Panc1 (cell line): ENCODE measurements at regions not wholly inside any gene's neighbourhood (a gene's known extent, or its start where the extent isn't known, plus 50 kb on each side); places are given as distances from the start of the nearest gene placed in this dataset.

Source experiments
- ATAC-seq: fragments of 200-7000 bp; cut with Tn5 transposase; 2 replicates; pipeline ENCODE4 v1.9.1; 2020; ENCODE audit warnings: mild to moderate bottlenecking, moderate library complexity
- BruUV-seq: library from RNA; stranded (reverse); fragments of 400-500 nt; replicated peaks from 2 replicates; lab custom pipeline; 2021; lab: Mats Ljungman, UMichigan
- CTCF ChIA-PET: fragments of 300-600 bp; sonication (Branson Sonifier 250); formaldehyde crosslinking; loops from one replicate; lab custom pipeline; 2022; ENCODE audit warnings: antibody characterized with exemption; lab: Charles Lee
- POLR2A ChIA-PET: fragments of 300-600 bp; sonication (Branson Sonifier 250); formaldehyde crosslinking; loops from one replicate; lab custom pipeline; 2022; ENCODE audit warnings: antibody characterized with exemption; lab: Charles Lee
- DNase-seq: peaks from one replicate; pipeline ENCODE4 v3.0.0-alpha.2; 2010; ENCODE audit warnings: low read depth, low spot score
- H3K27ac ChIP-seq: 2 replicates; pipeline ENCODE4 v1.5.1; 2011; ENCODE audit warnings: mild to moderate bottlenecking, low read length, inconsistent platforms
- H3K27me3 ChIP-seq: fragments of 200-500 bp; sonication (Bioruptor generic); 2 replicates; pipeline ENCODE4 v1.6.0; 2014; ENCODE audit warnings: low read length, inconsistent platforms; ENCODE audit not compliant: control insufficient read depth, insufficient read depth
- H3K36me3 ChIP-seq: fragments of 200-500 bp; sonication (Bioruptor generic); 2 replicates; pipeline ENCODE4 v1.5.1; 2014; ENCODE audit warnings: inconsistent platforms, mild to moderate bottlenecking, low read length, moderate library complexity; ENCODE audit not compliant: control insufficient read depth, insufficient read depth
- H3K4me1 ChIP-seq: 2 replicates; pipeline ENCODE4 v1.5.1; 2011; ENCODE audit warnings: inconsistent platforms, mild to moderate bottlenecking, low read length, moderate library complexity; ENCODE audit not compliant: control insufficient read depth, insufficient read depth
- H3K4me3 ChIP-seq, 2 experiments: 2 replicates each; pipeline ENCODE4 v1.5.1; 2011 to 2012; ENCODE audit warnings: low read depth in 2 of 2, low read length in 2 of 2, mild to moderate bottlenecking in 2 of 2, inconsistent platforms in 1 of 2, moderate library complexity in 1 of 2
- H3K9me3 ChIP-seq: fragments of 200-500 bp; sonication (Bioruptor generic); 2 replicates; pipeline ENCODE4 v1.5.1; 2014; ENCODE audit warnings: low read depth, mild to moderate bottlenecking, inconsistent platforms, low read length, moderate library complexity; ENCODE audit not compliant: control insufficient read depth, insufficient read depth
- CTCF ChIP-seq: fragments of 450-650 bp; IDR thresholded peaks from 2 replicates; pipeline ENCODE4 v1.5.1; 2017; ENCODE audit warnings: mild to moderate bottlenecking
- POLR2AphosphoS5 ChIP-seq: IDR thresholded peaks from 2 replicates; pipeline ENCODE4 v1.6.1; 2012; ENCODE audit warnings: mild to moderate bottlenecking, low read depth, low read length, moderate library complexity
- REST ChIP-seq, 2 experiments: IDR thresholded peaks; 2 replicates each; pipeline ENCODE4 v1.6.1; 2011 to 2012; ENCODE audit warnings: low read depth in 2 of 2, control low read depth in 1 of 2, low read length in 1 of 2, mild to moderate bottlenecking in 1 of 2, moderate library complexity in 1 of 2; ENCODE audit not compliant: insufficient read depth in 1 of 2
- SIN3A ChIP-seq: IDR thresholded peaks from 2 replicates; pipeline ENCODE4 v1.6.1; 2012; ENCODE audit warnings: low read depth, mild to moderate bottlenecking, low read length, moderate library complexity, borderline replicate concordance; ENCODE audit not compliant: insufficient read depth
- TCF7L2 ChIP-seq: IDR thresholded peaks from 2 replicates; pipeline ENCODE4 v1.6.1; 2011; ENCODE audit warnings: mild to moderate bottlenecking, low read depth, low read length, inconsistent platforms
- in situ Hi-C: cut with HindIII; loops from 2 replicates; pipeline ENCODE4 v1.10.0; 2016; ENCODE audit warnings: low sequenced_read_pairs, low pct_unique_long_range_greater_than_20kb
- intact Hi-C: fragments of 100-400 bp; cut with micrococcal nuclease; formaldehyde crosslinking; loops from one replicate; pipeline ENCODE4 v1.10.0; 2022; ENCODE audit not compliant: unreplicated experiment

- BruUV-seq, result no TSS peak
- ChIA-PET POLR2A (no interaction called here), CTCF (no interaction called here)
- no peaks in the 10 kb centered on the region for H3K27me3 ChIP-seq
- no peak overlapping the region for H3K27ac ChIP-seq
- H3K4me1 ChIP-seq, result no peaks in the 10 kb centered on the region
- in situ Hi-C loops, result no loop called here
- no peak overlapping the region for H3K4me3 ChIP-seq
- intact Hi-C loops, result no loop called here
- H3K9me3 ChIP-seq, result no peaks in the 10 kb centered on the region
- H3K36me3 ChIP-seq, result no peaks in the 10 kb centered on the region
- no peak for DNase-seq
- TF ChIP-seq CTCF (no peak), SIN3A (no peak), TCF7L2 (no peak), REST (IDR thresholded peaks at IDR 0.05; ENCODE audit: insufficient read depth in 1 of 2, low read depth in 2 of 2, low read length in 1 of 2) (no peak), POLR2AphosphoS5 (no peak)
- ATAC-seq, result no peak
Observed at GRCh38 chr10:1872151-1872726, 134.9 kb upstream of the ADARB2 start.

GRCh38 chr10:1870491-1870890 lies 133.2 kb upstream of the ADARB2 start:
- H3K27me3 ChIP-seq, result no peaks in the 10 kb centered on the region
- intact Hi-C loops (no loop called here), in situ Hi-C loops (no loop called here)
- ATAC-seq (no peak), DNase-seq (no peak)
- H3K9me3 ChIP-seq, result no peaks in the 10 kb centered on the region
- H3K4me1 ChIP-seq, result no peaks in the 10 kb centered on the region
- no peak overlapping the region for H3K27ac ChIP-seq
- H3K4me3 ChIP-seq, result no peak overlapping the region
- no peak for TF ChIP-seq REST (IDR thresholded peaks at IDR 0.05; ENCODE audit: insufficient read depth in 1 of 2, low read depth in 2 of 2, low read length in 1 of 2)
- TF ChIP-seq CTCF, result no peak
- no peaks in the 10 kb centered on the region for H3K36me3 ChIP-seq
- POLR2A ChIA-PET, result no interaction called here
- no TSS peak for BruUV-seq
- CTCF ChIA-PET, result no interaction called here
